ENCODE measurements at regions not wholly inside any gene's neighbourhood (a gene's known extent, or its start where the extent isn't known, plus 50 kb on each side); places are given as distances from the start of the nearest gene placed in this dataset.

GRCh38 chrY:15535784-15536511, 1011.6 kb downstream of the NLGN4Y start:
- H3K4me3 ChIP-seq: no peak overlapping the region
- TF ChIP-seq EP300 (IDR thresholded peaks at IDR 0.05) (no peak), CTCF (IDR thresholded peaks at IDR 0.05) (no peak), POLR2AphosphoS5 (IDR thresholded peaks at IDR 0.05) (no peak), POLR2A (IDR thresholded peaks at IDR 0.05) (no peak)
- WGBS, 2 donors (ENCODE audit: low coverage in 1 of 2): 0% methylated on average over 1 of the region's 4 CpGs; no CpG with 5 or more reads in 1 of the 2 donors
- no peak for ATAC-seq
- H3K9me3 ChIP-seq: no peaks in the 10 kb centered on the region
- H3K36me3 ChIP-seq: no peaks in the 10 kb centered on the region
- H3K27ac ChIP-seq: no peak overlapping the region
- no peaks in the 10 kb centered on the region for H3K27me3 ChIP-seq
- H3K4me1 ChIP-seq: no peaks in the 10 kb centered on the region

- Histone ChIP-seq H3K4me1 (no peaks in the 10 kb centered on the region), H3K36me3 (no peaks in the 10 kb centered on the region), H3K9me3 (no peaks in the 10 kb centered on the region), H3K27me3 (no peaks in the 10 kb centered on the region), H3K4me3 (no peak overlapping the region), H3K27ac (no peak overlapping the region)
- TF ChIP-seq CTCF (IDR thresholded peaks at IDR 0.05) (no peak), POLR2AphosphoS5 (IDR thresholded peaks at IDR 0.05) (no peak), EP300 (IDR thresholded peaks at IDR 0.05) (no peak), POLR2A (IDR thresholded peaks at IDR 0.05) (no peak)
- no peak for ATAC-seq
These were observed 1016.2 kb downstream of the NLGN4Y start for GRCh38 chrY:15540516-15540915.

- H3K9me3 ChIP-seq: no peaks in the 10 kb centered on the region
- no peak overlapping the region for H3K27ac ChIP-seq
- TF ChIP-seq POLR2AphosphoS5 (IDR thresholded peaks at IDR 0.05): no peak
- TF ChIP-seq EP300 (IDR thresholded peaks at IDR 0.05): no peak
- TF ChIP-seq POLR2A (IDR thresholded peaks at IDR 0.05): no peak
- no peak for TF ChIP-seq CTCF (IDR thresholded peaks at IDR 0.05)
- H3K4me1 ChIP-seq: no peaks in the 10 kb centered on the region
- H3K36me3 ChIP-seq: no peaks in the 10 kb centered on the region
- ATAC-seq: no peak
- no peak overlapping the region for H3K4me3 ChIP-seq
- H3K27me3 ChIP-seq: no peaks in the 10 kb centered on the region
- WGBS, 2 donors (ENCODE audit: low coverage in 1 of 2): no CpG with 5 or more reads among the region's 1 CpG
These were observed 1021.9 kb downstream of the NLGN4Y start for GRCh38 chrY:15546177-15546754.

GRCh38 chrY:15552074-15552473, 1027.7 kb downstream of the NLGN4Y start:
- no peaks in the 10 kb centered on the region for H3K9me3 ChIP-seq
- H3K4me3 ChIP-seq: no peak overlapping the region
- WGBS, 2 donors (ENCODE audit: low coverage in 1 of 2): 50% methylated on average over 1 of the region's 2 CpGs; no CpG with 5 or more reads in 1 of the 2 donors
- no peaks in the 10 kb centered on the region for H3K27me3 ChIP-seq
- H3K4me1 ChIP-seq: no peaks in the 10 kb centered on the region
- H3K36me3 ChIP-seq: no peaks in the 10 kb centered on the region
- ATAC-seq: no peak
- no peak for TF ChIP-seq POLR2AphosphoS5 (IDR thresholded peaks at IDR 0.05)
- TF ChIP-seq CTCF (IDR thresholded peaks at IDR 0.05): no peak
- no peak for TF ChIP-seq EP300 (IDR thresholded peaks at IDR 0.05)
- TF ChIP-seq POLR2A (IDR thresholded peaks at IDR 0.05): no peak
- no peak overlapping the region for H3K27ac ChIP-seq

GRCh38 chrY:15554991-15555390, 1030.7 kb downstream of the NLGN4Y start:
- no peak for ATAC-seq
- TF ChIP-seq POLR2A (IDR thresholded peaks at IDR 0.05) (no peak), CTCF (IDR thresholded peaks at IDR 0.05) (no peak), POLR2AphosphoS5 (IDR thresholded peaks at IDR 0.05) (no peak), EP300 (IDR thresholded peaks at IDR 0.05) (no peak)
- no peak overlapping the region for H3K4me3 ChIP-seq
- no peak overlapping the region for H3K27ac ChIP-seq
- WGBS, 2 donors (ENCODE audit: low coverage in 1 of 2): no CpG with 5 or more reads among the region's 1 CpG
- H3K4me1 ChIP-seq: no peaks in the 10 kb centered on the region
- H3K36me3 ChIP-seq: no peaks in the 10 kb centered on the region
- no peaks in the 10 kb centered on the region for H3K9me3 ChIP-seq
- H3K27me3 ChIP-seq: no peaks in the 10 kb centered on the region

Measured in gastroesophageal sphincter (tissue), 4 donors.